ENCODE measurements at regions not wholly inside any gene's neighbourhood (a gene's known extent, or its start where the extent isn't known, plus 50 kb on each side); places are given as distances from the start of the nearest gene placed in this dataset.

- H3K27ac ChIP-seq (ENCODE audit: low read depth in 1 of 2, low read length in 2 of 2) = no peak overlapping the region
- 89% methylated on average over 5 of the region's 5 CpGs for WGBS
Observed at GRCh38 chr10:47207894-47208469, 92.0 kb upstream of the GDF10 start.

DNA sequence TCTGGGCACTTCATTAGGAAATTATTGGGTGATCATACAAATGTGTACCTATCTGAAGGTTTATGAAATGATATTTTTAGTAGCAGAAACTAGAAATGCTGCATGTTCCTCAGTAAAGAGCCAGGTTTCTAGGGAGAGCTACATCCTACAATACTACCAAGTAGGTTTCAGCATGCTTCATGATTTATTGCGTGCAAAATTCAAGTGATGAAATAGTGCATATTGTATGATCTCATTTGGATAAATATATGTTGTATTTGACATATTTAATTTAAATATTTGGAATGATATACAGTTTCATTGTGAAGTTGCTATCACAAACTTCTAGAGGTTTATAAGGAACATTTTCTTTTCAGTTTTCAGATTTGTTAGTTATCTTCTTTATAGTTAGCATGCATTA lies 90.5 kb upstream of the GDF10 start:
- no peak overlapping the region for H3K9ac ChIP-seq (ENCODE audit: low read depth in 1 of 2, low read length in 2 of 2)
- no peak for DNase-seq (ENCODE audit: low spot score)
- TF ChIP-seq FOXA2 (IDR thresholded peaks at IDR 0.05) (no peak), JUND (IDR thresholded peaks at IDR 0.05) (no peak), EGR1 (IDR thresholded peaks at IDR 0.05; ENCODE audit: low read depth in 2 of 2) (no peak), FOXA1 (IDR thresholded peaks at IDR 0.05) (no peak), HNF4G (IDR thresholded peaks at IDR 0.05) (no peak), TAF1 (conservative IDR thresholded peaks at IDR 0.05) (no peak), RAD21 (IDR thresholded peaks at IDR 0.05) (no peak), RXRA (IDR thresholded peaks at IDR 0.05) (no peak)
- TF ChIP-seq, protein P1, sequence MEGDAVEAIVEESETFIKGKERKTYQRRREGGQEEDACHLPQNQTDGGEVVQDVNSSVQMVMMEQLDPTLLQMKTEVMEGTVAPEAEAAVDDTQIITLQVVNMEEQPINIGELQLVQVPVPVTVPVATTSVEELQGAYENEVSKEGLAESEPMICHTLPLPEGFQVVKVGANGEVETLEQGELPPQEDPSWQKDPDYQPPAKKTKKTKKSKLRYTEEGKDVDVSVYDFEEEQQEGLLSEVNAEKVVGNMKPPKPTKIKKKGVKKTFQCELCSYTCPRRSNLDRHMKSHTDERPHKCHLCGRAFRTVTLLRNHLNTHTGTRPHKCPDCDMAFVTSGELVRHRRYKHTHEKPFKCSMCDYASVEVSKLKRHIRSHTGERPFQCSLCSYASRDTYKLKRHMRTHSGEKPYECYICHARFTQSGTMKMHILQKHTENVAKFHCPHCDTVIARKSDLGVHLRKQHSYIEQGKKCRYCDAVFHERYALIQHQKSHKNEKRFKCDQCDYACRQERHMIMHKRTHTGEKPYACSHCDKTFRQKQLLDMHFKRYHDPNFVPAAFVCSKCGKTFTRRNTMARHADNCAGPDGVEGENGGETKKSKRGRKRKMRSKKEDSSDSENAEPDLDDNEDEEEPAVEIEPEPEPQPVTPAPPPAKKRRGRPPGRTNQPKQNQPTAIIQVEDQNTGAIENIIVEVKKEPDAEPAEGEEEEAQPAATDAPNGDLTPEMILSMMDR (IDR thresholded peaks at IDR 0.05; ENCODE audit: low read depth, low read length, missing input control) = no peak
- TF ChIP-seq, protein P2, sequence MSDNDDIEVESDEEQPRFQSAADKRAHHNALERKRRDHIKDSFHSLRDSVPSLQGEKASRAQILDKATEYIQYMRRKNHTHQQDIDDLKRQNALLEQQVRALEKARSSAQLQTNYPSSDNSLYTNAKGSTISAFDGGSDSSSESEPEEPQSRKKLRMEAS (IDR thresholded peaks at IDR 0.05) = no peak
- H3K4me3 ChIP-seq (ENCODE audit: low read depth in 1 of 3, low read length in 3 of 3) = no peak overlapping the region
- H3K9me3 ChIP-seq (ENCODE audit: control insufficient read depth in 4 of 4, low read length in 3 of 4) = no peaks in the 10 kb centered on the region
- no peaks in the 10 kb centered on the region for H3K36me3 ChIP-seq (ENCODE audit: control insufficient read depth in 4 of 4, insufficient read depth in 3 of 4, low read depth in 1 of 4, low read length in 3 of 4)
- H3K27ac ChIP-seq (ENCODE audit: low read depth in 1 of 2, low read length in 2 of 2) = no peak overlapping the region
- WGBS = 70% methylated on average over 1 of the region's 1 CpG
- no peaks in the 10 kb centered on the region for H3K27me3 ChIP-seq (ENCODE audit: control insufficient read depth in 4 of 4, insufficient read depth in 4 of 4, low read length in 3 of 4)
- H3K4me1 ChIP-seq (ENCODE audit: control insufficient read depth in 4 of 4, insufficient read depth in 4 of 4, low read length in 3 of 4) = no peaks in the 10 kb centered on the region

More at GRCh38 chr10:47207894-47208469, 92.0 kb upstream of the GDF10 start:
- H3K27me3 ChIP-seq (ENCODE audit: control insufficient read depth in 4 of 4, insufficient read depth in 4 of 4, low read length in 3 of 4) = no peaks in the 10 kb centered on the region
- DNase-seq (ENCODE audit: low spot score) = no peak
- H3K4me3 ChIP-seq (ENCODE audit: low read depth in 1 of 3, low read length in 3 of 3) = no peak overlapping the region
- H3K36me3 ChIP-seq (ENCODE audit: control insufficient read depth in 4 of 4, insufficient read depth in 3 of 4, low read depth in 1 of 4, low read length in 3 of 4) = no peaks in the 10 kb centered on the region
- no peak overlapping the region for H3K9ac ChIP-seq (ENCODE audit: low read depth in 1 of 2, low read length in 2 of 2)
- no peak for TF ChIP-seq NR2F2 (IDR thresholded peaks at IDR 0.05)
- TF ChIP-seq, protein P3, sequence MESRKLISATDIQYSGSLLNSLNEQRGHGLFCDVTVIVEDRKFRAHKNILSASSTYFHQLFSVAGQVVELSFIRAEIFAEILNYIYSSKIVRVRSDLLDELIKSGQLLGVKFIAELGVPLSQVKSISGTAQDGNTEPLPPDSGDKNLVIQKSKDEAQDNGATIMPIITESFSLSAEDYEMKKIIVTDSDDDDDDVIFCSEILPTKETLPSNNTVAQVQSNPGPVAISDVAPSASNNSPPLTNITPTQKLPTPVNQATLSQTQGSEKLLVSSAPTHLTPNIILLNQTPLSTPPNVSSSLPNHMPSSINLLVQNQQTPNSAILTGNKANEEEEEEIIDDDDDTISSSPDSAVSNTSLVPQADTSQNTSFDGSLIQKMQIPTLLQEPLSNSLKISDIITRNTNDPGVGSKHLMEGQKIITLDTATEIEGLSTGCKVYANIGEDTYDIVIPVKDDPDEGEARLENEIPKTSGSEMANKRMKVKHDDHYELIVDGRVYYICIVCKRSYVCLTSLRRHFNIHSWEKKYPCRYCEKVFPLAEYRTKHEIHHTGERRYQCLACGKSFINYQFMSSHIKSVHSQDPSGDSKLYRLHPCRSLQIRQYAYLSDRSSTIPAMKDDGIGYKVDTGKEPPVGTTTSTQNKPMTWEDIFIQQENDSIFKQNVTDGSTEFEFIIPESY (IDR thresholded peaks at IDR 0.05) = no peak
- no peak for TF ChIP-seq GABPA (IDR thresholded peaks at IDR 0.05 in 1 of 2, conservative IDR thresholded peaks at IDR 0.05 in 1 of 2)
- TF ChIP-seq FOXA2 (IDR thresholded peaks at IDR 0.05) = no peak
- TF ChIP-seq FOXA1 (IDR thresholded peaks at IDR 0.05) = no peak
- TF ChIP-seq YY1 (IDR thresholded peaks at IDR 0.05) = no peak
- TF ChIP-seq, protein P4, sequence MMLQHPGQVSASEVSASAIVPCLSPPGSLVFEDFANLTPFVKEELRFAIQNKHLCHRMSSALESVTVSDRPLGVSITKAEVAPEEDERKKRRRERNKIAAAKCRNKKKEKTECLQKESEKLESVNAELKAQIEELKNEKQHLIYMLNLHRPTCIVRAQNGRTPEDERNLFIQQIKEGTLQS (IDR thresholded peaks at IDR 0.05) = no peak
- no peaks in the 10 kb centered on the region for H3K9me3 ChIP-seq (ENCODE audit: control insufficient read depth in 4 of 4, low read length in 3 of 4)
- no peaks in the 10 kb centered on the region for H3K4me1 ChIP-seq (ENCODE audit: control insufficient read depth in 4 of 4, insufficient read depth in 4 of 4, low read length in 3 of 4)

- Histone ChIP-seq H3K36me3 (ENCODE audit: control insufficient read depth in 4 of 4, insufficient read depth in 3 of 4, low read depth in 1 of 4, low read length in 3 of 4) (no peaks in the 10 kb centered on the region), H3K9ac (ENCODE audit: low read depth in 1 of 2, low read length in 2 of 2) (no peak overlapping the region), H3K27ac (ENCODE audit: low read depth in 1 of 2, low read length in 2 of 2) (no peak overlapping the region), H3K27me3 (ENCODE audit: control insufficient read depth in 4 of 4, insufficient read depth in 4 of 4, low read length in 3 of 4) (no peaks in the 10 kb centered on the region), H3K4me1 (ENCODE audit: control insufficient read depth in 4 of 4, insufficient read depth in 4 of 4, low read length in 3 of 4) (no peaks in the 10 kb centered on the region), H3K4me3 (ENCODE audit: low read depth in 1 of 3, low read length in 3 of 3) (no peak overlapping the region), H3K9me3 (ENCODE audit: control insufficient read depth in 4 of 4, low read length in 3 of 4) (no peaks in the 10 kb centered on the region)
- DNase-seq (ENCODE audit: low spot score) = no peak
- no peak for TF ChIP-seq HNF4G (IDR thresholded peaks at IDR 0.05)
- no peak for TF ChIP-seq RXRA (IDR thresholded peaks at IDR 0.05)
- TF ChIP-seq GABPA (IDR thresholded peaks at IDR 0.05 in 1 of 2, conservative IDR thresholded peaks at IDR 0.05 in 1 of 2) = no peak
- TF ChIP-seq, protein P5, sequence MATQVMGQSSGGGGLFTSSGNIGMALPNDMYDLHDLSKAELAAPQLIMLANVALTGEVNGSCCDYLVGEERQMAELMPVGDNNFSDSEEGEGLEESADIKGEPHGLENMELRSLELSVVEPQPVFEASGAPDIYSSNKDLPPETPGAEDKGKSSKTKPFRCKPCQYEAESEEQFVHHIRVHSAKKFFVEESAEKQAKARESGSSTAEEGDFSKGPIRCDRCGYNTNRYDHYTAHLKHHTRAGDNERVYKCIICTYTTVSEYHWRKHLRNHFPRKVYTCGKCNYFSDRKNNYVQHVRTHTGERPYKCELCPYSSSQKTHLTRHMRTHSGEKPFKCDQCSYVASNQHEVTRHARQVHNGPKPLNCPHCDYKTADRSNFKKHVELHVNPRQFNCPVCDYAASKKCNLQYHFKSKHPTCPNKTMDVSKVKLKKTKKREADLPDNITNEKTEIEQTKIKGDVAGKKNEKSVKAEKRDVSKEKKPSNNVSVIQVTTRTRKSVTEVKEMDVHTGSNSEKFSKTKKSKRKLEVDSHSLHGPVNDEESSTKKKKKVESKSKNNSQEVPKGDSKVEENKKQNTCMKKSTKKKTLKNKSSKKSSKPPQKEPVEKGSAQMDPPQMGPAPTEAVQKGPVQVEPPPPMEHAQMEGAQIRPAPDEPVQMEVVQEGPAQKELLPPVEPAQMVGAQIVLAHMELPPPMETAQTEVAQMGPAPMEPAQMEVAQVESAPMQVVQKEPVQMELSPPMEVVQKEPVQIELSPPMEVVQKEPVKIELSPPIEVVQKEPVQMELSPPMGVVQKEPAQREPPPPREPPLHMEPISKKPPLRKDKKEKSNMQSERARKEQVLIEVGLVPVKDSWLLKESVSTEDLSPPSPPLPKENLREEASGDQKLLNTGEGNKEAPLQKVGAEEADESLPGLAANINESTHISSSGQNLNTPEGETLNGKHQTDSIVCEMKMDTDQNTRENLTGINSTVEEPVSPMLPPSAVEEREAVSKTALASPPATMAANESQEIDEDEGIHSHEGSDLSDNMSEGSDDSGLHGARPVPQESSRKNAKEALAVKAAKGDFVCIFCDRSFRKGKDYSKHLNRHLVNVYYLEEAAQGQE (IDR thresholded peaks at IDR 0.05) = no peak
- TF ChIP-seq, protein P3 (IDR thresholded peaks at IDR 0.05) = no peak
- TF ChIP-seq, protein P2 (IDR thresholded peaks at IDR 0.05) = no peak
- no peak for TF ChIP-seq HNF4A (conservative IDR thresholded peaks at IDR 0.05)
- TF ChIP-seq SP1 (IDR thresholded peaks at IDR 0.05) = no peak
- no peak for TF ChIP-seq EGR1 (IDR thresholded peaks at IDR 0.05; ENCODE audit: low read depth in 2 of 2)
Observed at GRCh38 chr10:47214520-47214919, 85.5 kb upstream of the GDF10 start.

Data from liver (tissue), 8 donors.